ENCODE measurements at regions not wholly inside any gene's neighbourhood (a gene's known extent, or its start where the extent isn't known, plus 50 kb on each side); places are given as distances from the start of the nearest gene placed in this dataset.
"Not testable (repeated sequence)": the region's sequence is repeated elsewhere in the genome, so short reads cannot be mapped to it uniquely, and the experiment has no call there.

DNA sequence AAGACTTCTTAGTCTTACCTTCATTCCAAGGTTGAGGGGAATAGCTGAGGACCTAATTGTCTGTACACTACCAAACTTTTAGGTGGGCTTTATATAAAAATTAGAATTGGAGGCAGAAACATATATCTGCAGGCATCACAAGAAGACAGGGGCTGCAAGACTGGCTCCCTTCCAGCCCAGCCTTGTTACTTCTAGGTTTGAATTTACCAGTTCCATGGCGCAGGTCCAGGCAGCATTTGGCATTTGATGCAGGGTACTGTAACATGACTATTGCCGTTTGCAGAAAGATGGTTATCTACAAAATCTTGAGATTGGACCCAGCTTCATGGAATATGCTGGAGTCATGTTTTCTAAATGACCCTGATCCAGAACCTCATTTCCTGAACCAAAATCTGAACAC is 105.4 kb upstream of the RHOBTB1 start:
- no peak overlapping the region for H3K4me3 ChIP-seq (ENCODE audit: insufficient read depth, low read length, poor library complexity, severe bottlenecking)
- no peak overlapping the region for H3K4me2 ChIP-seq (ENCODE audit: low read depth, low read length, poor library complexity, severe bottlenecking)
- H3K27me3 ChIP-seq (ENCODE audit: low read length), result no peaks in the 10 kb centered on the region
- H2AFZ ChIP-seq (ENCODE audit: low read depth, low read length, severe bottlenecking), result no peak overlapping the region
- TF ChIP-seq, protein P1, sequence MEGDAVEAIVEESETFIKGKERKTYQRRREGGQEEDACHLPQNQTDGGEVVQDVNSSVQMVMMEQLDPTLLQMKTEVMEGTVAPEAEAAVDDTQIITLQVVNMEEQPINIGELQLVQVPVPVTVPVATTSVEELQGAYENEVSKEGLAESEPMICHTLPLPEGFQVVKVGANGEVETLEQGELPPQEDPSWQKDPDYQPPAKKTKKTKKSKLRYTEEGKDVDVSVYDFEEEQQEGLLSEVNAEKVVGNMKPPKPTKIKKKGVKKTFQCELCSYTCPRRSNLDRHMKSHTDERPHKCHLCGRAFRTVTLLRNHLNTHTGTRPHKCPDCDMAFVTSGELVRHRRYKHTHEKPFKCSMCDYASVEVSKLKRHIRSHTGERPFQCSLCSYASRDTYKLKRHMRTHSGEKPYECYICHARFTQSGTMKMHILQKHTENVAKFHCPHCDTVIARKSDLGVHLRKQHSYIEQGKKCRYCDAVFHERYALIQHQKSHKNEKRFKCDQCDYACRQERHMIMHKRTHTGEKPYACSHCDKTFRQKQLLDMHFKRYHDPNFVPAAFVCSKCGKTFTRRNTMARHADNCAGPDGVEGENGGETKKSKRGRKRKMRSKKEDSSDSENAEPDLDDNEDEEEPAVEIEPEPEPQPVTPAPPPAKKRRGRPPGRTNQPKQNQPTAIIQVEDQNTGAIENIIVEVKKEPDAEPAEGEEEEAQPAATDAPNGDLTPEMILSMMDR (IDR thresholded peaks at IDR 0.05; ENCODE audit: insufficient read depth, low read length, poor library complexity, severe bottlenecking), result no peak
- TF ChIP-seq EZH2phosphoT487 (conservative IDR thresholded peaks at IDR 0.05; ENCODE audit: low read length), result no peak
- H3K36me3 ChIP-seq (ENCODE audit: low read length), result no peaks in the 10 kb centered on the region
- no peak overlapping the region for H3K27ac ChIP-seq (ENCODE audit: low read depth, low read length)
- no peak overlapping the region for H3K9ac ChIP-seq (ENCODE audit: low read length)
- no peaks in the 10 kb centered on the region for H3K79me2 ChIP-seq (ENCODE audit: insufficient read depth, low read length)
- no peaks in the 10 kb centered on the region for H3K9me3 ChIP-seq (ENCODE audit: insufficient read depth, low read length)
- H3F3A ChIP-seq (ENCODE audit: insufficient read depth), result no peaks in the 10 kb centered on the region
- no peaks in the 10 kb centered on the region for H4K20me1 ChIP-seq (ENCODE audit: low read depth, low read length)
- no peaks in the 10 kb centered on the region for H3K9me2 ChIP-seq (replicated peaks; ENCODE audit: insufficient read depth, low read length)

DNA sequence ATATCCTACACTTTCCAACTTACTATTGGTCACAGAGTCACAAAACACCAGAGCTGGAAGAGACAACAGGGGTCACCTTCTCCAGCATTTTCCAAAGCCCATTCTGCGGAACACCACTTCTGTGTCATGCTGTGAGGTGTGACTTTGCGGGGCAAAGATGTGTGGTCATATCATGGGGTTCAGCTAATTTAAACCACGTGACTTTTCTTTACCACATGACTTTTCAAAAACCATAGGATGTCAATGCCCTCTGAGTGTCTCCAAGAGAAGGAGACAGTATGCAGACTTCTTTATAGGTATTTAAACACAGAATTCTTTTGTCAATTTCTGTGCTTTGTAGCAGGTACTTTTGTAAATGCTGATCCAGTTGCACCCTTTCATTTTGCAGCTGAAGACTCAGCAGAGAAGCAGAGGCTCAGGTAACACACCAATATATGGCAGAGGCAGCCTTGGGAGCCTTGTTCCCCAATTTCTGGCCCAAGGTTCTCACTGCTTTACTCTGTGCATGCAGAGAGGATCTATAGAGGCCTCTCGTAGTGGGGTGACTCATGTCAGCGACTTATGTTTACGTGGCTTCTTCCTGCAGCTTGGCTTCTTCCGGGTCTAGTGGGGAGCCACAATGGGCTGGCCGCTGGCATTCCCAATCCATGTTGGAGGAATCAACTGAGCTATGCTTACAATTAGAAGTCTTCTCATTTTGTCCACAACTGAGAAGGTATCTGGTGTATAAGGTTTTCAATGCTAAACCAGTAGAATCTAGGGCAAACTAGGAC is 104.0 kb upstream of the RHOBTB1 start:
- Histone ChIP-seq H3K27me3 (ENCODE audit: low read length) (no peaks in the 10 kb centered on the region), H3K27ac (ENCODE audit: low read depth, low read length) (no peak overlapping the region), H3K36me3 (ENCODE audit: low read length) (no peaks in the 10 kb centered on the region), H3K9me2 (replicated peaks; ENCODE audit: insufficient read depth, low read length) (no peaks in the 10 kb centered on the region), H3K4me3 (ENCODE audit: insufficient read depth, low read length, poor library complexity, severe bottlenecking) (no peak overlapping the region), H2AFZ (ENCODE audit: low read depth, low read length, severe bottlenecking) (no peak overlapping the region), H3K9ac (ENCODE audit: low read length) (no peak overlapping the region), H3K79me2 (ENCODE audit: insufficient read depth, low read length) (no peaks in the 10 kb centered on the region), H3K9me3 (ENCODE audit: insufficient read depth, low read length) (no peaks in the 10 kb centered on the region), H3K4me2 (ENCODE audit: low read depth, low read length, poor library complexity, severe bottlenecking) (no peak overlapping the region), H4K20me1 (ENCODE audit: low read depth, low read length) (no peaks in the 10 kb centered on the region), H3F3A (ENCODE audit: insufficient read depth) (no peaks in the 10 kb centered on the region)
- no peak for TF ChIP-seq EZH2phosphoT487 (conservative IDR thresholded peaks at IDR 0.05; ENCODE audit: low read length)

DNA sequence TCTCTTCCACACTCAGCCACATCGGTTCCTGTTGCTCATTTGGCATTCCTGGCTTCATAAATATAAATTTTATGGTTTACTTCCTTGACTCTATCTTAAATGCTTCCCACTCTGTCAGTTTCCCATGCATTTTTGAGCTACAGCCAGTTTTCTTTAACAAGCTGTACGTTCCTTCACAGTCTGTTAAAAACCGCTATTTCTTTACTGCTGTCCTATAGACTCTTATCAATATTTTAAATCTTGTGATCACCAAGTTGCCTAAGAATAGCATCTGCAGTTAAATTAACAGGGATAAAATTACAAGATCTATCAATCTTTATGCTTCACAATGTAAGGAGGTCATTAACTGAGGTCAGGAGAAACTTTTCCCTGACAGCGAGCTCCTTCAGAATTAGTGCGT is 103.1 kb upstream of the RHOBTB1 start:
- Histone ChIP-seq H3K4me2 (ENCODE audit: low read depth, low read length, poor library complexity, severe bottlenecking) (no peak overlapping the region), H3K9me3 (ENCODE audit: insufficient read depth, low read length) (no peaks in the 10 kb centered on the region), H3K9ac (ENCODE audit: low read length) (no peak overlapping the region), H3K79me2 (ENCODE audit: insufficient read depth, low read length) (no peaks in the 10 kb centered on the region), H2AFZ (ENCODE audit: low read depth, low read length, severe bottlenecking) (no peak overlapping the region), H3K36me3 (ENCODE audit: low read length) (no peaks in the 10 kb centered on the region), H3F3A (ENCODE audit: insufficient read depth) (no peaks in the 10 kb centered on the region), H3K27ac (ENCODE audit: low read depth, low read length) (no peak overlapping the region), H4K20me1 (ENCODE audit: low read depth, low read length) (no peaks in the 10 kb centered on the region), H3K4me3 (ENCODE audit: insufficient read depth, low read length, poor library complexity, severe bottlenecking) (no peak overlapping the region), H3K27me3 (ENCODE audit: low read length) (no peaks in the 10 kb centered on the region), H3K9me2 (replicated peaks; ENCODE audit: insufficient read depth, low read length) (no peaks in the 10 kb centered on the region)
- no peak for TF ChIP-seq EZH2phosphoT487 (conservative IDR thresholded peaks at IDR 0.05; ENCODE audit: low read length)
- TF ChIP-seq, protein P1 (IDR thresholded peaks at IDR 0.05; ENCODE audit: insufficient read depth, low read length, poor library complexity, severe bottlenecking), result no peak

DNA sequence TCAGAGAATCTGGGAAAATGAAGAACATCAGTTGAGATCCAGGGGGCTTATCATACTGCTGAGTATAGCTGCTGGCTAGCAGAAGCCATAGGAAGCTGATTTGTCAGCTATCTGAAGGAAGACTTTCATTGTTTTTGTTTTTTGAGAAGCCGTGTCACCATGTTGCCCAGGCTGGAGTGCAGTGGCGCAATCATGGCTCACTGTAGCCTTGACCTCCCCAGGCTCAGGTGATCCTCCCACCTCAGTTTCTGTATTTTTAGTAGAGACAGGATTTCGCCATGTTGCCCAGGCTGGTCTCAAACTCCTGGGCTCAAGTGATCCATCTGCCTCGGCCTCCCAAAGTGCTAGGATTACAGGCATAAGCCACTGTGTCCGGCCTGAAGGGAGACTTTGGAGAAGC is 101.5 kb upstream of the RHOBTB1 start:
- H3K9me3 ChIP-seq (ENCODE audit: insufficient read depth, low read length); H3K79me2 ChIP-seq (ENCODE audit: insufficient read depth, low read length); H3K9me2 ChIP-seq (replicated peaks; ENCODE audit: insufficient read depth, low read length); H3K4me2 ChIP-seq (ENCODE audit: low read depth, low read length, poor library complexity, severe bottlenecking); H3K36me3 ChIP-seq (ENCODE audit: low read length); H3K27me3 ChIP-seq (ENCODE audit: low read length); H4K20me1 ChIP-seq (ENCODE audit: low read depth, low read length); H2AFZ ChIP-seq (ENCODE audit: low read depth, low read length, severe bottlenecking); H3K9ac ChIP-seq (ENCODE audit: low read length); H3F3A ChIP-seq (ENCODE audit: insufficient read depth); H3K27ac ChIP-seq (ENCODE audit: low read depth, low read length); H3K4me3 ChIP-seq (ENCODE audit: insufficient read depth, low read length, poor library complexity, severe bottlenecking): not testable (repeated sequence)

Data from SU-DHL-6 (cell line).